Stimulated activated CD4-positive, alpha-beta T cell treated with anti-CD3 and anti-CD28 coated beads, Interleukin-2, amount 100 ng/mL, for 24 hours (primary cell): ENCODE measurements at regions not wholly inside any gene's neighbourhood (a gene's known extent, or its start where the extent isn't known, plus 50 kb on each side); places are given as distances from the start of the nearest gene placed in this dataset.
"Not testable (repeated sequence)": the region's sequence is repeated elsewhere in the genome, so short reads cannot be mapped to it uniquely, and the experiment has no call there.

Source experiments
- DNase-seq, 2 donors: peaks; one replicate each; pipeline ENCODE4 v3.0.0-alpha.2; 2020

DNA sequence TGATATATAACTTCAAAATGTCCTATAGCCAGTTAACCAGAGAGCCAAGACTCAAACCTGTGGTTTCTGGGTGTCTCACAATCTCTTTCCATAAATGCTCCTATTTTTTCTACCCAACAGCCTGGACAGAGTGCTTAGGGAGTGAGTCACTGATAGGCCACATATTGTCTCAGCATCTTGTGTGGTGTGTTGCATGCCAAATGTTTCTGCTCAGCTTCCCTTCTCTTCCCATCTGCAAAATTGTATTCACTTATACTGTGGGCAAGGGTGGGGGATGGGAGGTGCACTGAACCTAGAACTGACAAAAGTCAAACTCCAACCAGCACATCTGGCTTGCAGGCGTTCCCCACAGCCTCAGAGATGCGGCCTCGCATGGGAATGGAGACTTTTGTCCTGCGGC lies 123.3 kb downstream of the KCNA5 start:
- no peak for DNase-seq

DNA sequence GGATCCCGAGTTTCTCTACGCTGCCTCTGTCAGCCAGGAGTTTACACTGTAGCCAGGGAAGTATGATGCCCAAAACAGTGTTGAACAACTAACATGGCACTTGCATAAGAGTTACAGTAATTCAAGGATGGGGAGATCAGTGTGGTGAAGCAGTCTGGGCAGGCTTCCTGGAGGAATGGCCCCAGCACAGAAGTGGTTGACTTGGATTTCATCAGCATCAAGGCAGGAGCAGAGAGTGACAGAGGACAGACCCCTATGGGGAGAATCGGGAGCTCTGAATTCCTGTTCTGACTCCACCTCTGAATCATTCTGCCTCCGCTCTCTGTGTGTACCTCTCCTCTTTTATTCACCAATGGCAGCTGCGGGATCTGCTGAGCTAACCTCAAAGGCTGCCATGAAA lies 124.5 kb downstream of the KCNA5 start:
- no peak for DNase-seq

DNA sequence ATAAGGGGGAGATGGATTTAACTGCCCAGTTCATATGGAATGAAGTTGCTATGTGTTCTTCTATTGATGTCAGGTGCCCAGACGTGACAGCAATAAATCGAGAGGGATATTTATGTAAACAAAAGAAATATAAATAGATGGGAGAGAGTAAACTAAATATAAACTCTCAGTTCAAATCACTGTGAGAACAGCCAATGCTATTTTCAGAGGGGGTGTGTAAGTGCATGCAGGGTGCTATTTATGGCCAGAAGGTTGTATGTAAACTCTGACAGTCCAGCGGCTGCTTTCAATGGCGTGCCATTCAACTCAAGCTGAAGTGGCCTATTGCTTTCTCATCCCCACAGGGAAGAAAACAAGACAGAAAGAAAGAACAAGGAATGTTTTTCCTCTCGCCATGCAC lies 127.2 kb downstream of the KCNA5 start:
- no peak for DNase-seq

DNA sequence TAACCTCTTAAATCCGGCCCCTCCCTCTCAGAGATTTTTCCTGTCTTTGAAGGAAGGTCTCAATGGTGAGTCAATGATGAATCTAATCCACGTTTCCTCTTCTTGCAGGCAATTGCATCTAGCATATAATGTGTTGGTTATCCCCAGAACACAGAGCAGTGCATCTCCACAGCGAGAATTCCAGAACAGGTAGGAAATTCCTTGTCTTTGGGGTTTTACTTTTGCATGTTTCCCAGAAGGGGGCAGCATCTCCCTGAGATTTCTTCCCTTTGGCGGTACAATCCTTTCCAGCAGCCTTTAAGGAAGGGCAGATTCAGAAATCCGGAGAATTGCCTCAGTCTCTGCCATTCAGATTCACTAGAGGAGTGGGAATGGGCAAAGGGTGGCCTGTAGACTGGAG lies 128.0 kb downstream of the KCNA5 start:
- no peak for DNase-seq

DNA sequence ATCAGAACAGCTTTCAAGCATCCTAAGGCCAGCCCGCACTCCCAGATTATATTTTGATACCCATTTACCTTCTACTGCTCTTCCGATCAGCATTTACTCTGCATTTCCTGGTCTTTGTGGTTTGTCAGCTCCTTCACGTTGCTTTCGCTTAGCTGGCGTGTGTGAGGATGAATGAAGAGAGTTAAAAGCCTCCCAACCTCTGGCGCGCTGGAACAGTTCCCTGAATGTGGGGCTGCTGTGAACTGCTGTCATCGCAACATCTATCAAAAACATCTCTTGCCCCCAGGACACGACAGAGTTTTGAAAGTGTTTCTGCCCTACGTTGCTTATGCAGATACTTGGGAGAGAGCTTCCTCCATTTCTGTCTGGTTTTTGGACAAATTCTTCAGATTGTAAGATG lies 129.2 kb downstream of the KCNA5 start:
- no peak for DNase-seq

DNA sequence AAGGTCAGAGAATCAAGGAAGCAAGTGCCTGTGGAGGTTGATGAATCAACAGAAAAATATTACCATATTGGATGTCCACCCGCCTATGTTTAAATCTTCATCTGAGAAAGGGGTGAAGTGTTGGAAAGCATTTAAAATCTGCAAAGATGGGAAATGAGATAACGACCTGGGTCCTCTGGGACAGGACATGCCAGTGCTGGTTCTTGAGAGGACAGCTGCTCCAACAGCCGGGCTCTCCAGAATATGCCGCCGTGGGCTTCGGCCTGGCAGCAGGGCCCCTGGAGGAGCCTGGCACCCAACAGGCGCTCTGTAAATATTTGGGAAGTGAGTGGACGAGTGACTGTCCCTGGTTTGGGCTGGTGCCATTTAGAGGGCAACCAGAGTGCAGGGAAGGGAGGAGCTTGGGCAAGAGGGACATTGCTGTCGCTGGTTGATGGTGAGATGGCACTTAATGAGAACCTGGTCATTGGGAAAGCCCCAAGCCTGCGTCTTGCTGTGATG lies 129.9 kb downstream of the KCNA5 start:
- no peak for DNase-seq

DNA sequence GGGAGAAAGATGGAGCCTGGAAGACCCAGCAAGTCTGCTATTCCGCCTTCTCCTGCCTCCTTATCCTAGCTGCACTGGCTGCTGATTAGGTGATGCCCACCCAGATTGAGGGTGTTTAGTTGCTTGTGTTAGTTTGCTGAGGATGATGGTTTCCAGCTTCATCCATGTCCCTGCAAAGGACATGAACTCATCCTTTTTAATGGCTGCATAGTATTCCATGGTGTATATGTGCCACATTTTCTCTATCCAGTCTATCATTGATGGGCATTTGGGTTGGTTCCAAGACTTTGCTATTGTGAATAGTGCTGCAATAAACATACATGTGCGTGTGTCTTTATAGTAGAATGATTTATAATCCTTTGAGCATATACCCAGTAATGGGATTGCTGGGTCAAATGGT lies 131.7 kb downstream of the KCNA5 start:
- not testable (repeated sequence) for DNase-seq

DNA sequence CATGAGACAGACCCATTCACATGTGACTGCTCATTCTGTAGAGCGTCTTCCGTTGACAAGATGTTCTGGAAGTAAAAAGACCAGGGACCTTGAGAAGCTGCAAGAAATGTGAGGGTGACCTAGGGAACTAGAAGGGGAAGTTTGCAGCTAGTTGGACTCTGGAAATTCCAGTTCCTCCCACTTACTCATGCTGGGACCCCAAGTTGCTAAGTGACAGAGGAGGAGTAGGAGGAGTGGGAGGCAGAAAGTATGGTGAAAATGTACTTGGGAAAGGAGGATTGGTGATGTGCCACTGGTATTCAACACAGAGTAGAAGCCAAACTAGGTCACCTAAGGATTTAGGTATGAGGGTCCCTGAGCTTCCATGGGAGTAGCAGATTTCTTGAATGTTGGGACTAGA lies 132.4 kb downstream of the KCNA5 start:
- DNase-seq, result no peak

DNA sequence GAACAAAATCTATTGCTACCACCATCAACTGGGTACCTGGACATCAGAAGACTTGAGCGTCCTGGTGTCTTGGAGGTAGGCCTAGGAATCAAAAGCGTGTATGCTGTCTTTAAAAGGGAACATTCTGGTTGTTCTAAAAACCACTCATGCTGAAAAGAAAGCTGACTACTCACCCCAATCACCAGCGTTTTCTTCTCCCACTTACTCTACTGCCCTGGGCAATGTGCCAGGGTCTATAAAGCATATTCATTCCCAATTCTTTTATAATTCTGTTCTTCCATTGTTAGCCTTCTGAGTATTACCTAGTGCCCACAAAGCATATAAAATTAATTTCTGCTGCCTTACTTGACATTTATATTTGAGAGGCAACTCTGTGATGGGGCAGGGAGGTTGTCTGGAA lies 133.4 kb downstream of the KCNA5 start:
- no peak for DNase-seq

DNA sequence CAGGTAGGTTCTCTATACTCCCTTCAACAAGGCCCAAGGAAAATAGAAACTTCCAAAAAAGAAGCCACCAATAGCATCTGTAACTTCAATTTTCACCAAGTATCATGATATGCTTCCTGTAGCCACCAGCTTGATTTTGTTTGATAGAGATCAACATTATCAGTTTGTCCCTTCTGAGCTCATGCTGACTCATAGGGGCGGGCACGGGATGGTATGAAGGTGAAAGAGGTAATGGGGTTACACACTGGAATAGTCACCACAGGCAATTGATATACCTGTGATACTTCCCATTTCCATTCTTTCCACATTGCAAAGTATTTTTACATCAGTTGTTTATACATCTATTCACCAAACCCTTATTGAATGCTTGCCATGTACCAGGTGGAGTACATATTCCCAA lies 134.1 kb downstream of the KCNA5 start:
- DNase-seq, result no peak

DNA sequence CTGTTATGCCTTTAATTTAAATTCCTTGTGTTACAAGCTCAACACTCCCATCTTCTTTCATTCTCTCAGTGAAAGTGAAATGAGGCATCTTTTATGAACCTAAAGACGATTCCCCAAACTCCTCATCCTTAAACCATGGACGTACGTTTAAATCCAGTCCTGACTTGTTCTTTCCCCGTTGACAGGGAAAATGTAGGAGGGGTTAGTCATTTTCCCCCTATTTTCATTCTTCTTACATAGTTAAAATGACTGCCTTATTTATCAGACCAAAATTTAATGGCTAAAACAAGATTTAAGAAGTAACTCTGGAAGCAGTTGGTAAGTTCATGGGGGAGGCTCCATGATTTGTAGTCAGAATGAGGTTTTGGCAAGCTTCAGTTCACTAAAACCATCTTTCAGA lies 134.9 kb downstream of the KCNA5 start:
- DNase-seq, result no peak

DNA sequence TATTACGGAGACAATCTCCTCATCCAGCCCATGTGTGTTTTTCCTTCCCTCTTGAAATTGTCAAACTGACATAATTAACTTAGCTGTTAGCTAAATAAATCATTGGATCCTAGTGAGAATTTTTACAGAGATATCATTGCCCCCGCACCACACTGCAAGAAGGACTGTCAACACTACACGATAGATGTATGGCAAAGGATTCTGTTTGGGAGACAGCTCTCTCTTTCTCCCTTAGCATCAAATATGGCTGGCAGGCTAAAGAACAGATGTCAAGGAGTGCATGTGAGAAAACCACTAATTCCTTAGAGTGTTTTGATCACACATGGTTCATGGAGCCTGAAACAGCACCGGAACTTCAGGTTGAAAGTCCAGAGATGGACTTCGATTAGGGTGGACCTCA lies 136.8 kb downstream of the KCNA5 start:
- DNase-seq, result no peak

DNA sequence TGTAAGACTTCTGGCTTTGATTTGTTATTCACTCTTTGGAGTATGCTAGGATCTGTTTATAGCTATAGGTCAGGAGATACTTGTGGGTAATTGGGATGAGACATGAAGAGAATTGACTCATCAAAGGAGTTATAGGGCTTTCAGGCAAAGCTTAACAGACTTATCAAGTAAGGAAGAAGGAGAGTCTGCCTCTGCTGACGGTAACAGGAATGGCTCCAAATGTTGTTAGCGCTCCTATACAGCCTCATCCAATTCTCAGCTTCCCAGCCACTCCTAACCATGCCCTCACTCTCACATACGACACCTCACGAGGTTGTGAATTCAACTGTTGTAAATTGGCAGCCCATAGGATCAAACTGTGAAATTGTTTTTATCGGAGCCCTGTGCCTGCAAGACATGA lies 140.5 kb downstream of the KCNA5 start:
- DNase-seq, result no peak

DNA sequence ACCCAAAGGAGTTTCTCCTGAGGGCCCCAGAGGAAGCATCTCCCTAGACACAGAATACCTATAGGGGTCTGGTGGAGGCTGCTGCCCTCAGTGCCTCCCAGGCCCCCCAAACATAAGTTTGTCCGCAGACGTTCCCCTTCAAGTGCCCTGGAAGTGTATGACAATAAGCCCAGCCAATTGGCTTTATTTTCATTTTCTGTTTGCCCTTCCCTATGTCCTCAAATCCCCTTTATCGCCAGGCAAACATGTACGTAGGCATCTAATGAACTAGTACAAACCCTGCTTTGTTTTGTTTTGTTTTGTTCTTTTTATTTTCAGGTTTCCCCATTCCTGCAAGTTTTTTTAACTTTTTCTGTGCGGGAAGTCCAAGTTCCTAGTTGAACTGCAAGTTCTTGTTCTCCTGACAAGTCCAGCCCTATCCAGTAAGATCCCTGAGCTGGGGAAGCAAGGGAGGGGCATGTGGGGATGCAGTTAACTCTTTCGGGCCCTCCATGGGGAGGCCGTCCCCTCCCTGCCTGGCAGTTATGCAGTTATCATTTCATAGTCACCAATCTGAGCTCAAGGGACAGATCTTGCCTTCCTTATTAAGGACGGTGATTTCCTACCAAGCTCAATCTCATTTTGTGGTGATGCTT lies 141.9 kb downstream of the KCNA5 start:
- DNase-seq, result no peak

DNA sequence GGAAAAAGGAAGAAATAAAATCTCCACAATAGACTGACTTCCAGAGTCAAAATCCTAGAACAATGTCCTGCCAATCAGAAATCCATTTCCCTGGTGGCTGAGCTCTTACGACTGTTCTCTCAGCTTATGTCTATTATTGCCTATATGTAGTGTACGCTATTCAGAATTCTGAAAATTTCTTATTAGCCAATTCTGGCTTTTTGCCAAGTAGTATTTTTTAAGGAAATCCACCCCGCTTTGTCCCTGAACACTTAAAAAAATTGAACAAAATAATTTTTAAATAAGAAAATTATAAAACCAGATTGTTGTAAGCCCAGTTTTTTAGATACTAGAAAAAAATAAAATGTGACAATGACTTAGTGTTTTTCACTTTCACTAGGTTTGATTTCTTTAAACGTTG lies 143.0 kb downstream of the KCNA5 start:
- DNase-seq, result no peak

DNA sequence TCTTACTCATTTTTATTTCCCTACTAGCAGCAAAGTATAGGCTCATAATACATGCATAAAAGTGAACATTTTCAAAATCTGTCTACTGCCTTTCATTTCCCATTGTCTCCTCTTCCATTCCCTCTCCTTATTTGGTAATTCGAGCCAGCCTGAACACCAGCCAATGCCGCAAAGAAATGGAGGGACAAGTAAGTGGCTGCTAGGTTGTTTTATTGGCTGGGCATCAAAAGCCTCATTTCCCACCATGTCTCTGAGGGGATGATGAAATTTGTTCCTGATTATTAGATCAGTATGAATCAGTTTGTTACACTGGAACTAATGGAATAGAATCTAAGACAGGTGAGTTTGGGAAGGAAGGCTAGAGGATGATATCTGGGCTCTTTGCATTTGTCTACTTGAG lies 143.5 kb downstream of the KCNA5 start:
- no peak for DNase-seq

DNA sequence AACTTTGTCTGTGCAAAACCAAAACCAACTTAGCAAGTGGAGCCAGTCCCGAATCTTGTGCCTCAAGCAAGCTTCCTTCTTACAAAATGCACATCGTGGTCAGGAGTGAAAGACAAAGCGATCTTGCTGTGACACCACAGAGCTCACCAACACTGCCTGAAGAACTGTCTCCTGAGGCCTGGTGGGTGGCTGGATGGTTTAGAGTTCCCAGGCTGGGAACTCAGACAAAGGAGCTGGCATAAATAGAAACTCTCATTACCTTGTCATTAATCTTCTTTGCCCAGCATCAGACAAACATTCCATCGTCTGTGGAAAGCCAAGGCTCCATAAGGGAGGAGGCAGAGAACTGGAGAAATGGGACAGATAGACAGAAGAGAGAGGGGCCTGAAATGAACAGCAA lies 144.8 kb downstream of the KCNA5 start:
- no peak for DNase-seq

DNA sequence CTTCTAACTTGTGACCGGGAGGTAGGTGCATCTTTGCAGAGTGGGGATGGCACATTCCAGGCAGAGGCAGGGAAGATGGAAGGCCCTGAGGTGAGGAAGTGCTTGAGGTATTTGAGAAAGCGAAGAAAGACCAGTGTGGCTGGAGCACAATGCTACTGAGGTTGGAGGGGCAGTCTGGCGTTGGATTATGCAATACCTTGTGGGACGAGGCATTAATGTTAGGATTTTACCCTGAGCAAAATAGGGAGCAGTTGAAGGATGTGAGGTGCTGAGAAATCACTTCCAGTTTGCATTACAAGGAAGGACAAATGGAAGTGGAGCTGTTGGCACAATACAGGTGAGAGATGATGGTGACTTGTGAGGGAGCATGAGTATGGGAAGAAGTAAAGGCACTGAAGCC lies 145.5 kb downstream of the KCNA5 start:
- no peak for DNase-seq

DNA sequence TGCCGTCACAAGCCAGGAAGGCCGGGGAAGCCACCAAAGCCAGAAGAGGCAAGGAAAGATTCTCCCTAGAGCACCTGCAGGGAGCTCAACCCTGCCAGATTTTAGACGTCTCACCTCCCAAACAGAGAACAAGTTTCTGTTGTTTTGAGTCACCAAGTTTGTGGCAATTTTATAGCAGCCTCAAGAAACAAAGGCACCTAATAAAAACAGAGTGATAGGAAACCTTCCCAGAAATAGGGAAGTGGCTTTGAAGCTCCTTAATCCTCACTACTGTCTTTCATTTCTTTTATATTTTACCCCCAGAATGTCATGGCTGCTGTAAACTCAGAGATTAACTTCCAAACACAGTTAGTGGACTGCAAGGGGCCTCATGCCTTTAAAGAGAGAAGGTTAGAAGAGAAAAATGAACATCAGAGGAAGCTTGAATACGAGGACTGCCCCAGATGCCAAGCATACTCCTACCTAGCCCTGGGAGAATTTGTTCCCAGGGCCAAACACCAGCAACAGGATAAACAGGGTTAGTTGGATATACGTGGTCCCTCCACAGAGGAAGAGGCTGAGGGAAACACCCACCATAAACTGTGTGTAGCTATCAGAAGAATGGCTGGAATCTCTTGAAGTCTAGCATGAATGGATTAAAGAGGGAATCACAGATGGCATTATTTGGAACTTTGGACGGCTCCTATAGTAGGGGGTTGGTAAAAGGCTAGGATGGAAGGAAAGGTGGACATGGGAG lies 148.3 kb downstream of the KCNA5 start:
- DNase-seq, result no peak

DNA sequence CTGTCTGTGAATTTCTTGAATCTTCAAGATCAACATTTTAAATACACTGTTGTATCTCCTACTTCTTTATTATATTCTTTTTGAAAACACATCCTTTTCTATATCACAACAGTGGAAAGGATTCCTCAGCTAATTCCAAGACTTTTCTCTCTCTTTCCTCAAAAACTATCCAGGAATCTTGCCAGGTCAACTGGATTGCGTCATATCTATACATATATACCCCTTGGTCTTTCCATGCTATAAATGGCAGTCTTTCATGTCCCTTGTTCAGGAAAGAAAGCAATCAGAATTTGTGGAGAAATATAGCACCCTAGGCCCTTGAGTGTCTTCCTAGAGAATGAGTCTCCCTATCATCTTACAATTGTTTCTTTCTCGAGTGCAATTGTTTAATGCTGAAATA lies 149.0 kb downstream of the KCNA5 start:
- no peak for DNase-seq

DNA sequence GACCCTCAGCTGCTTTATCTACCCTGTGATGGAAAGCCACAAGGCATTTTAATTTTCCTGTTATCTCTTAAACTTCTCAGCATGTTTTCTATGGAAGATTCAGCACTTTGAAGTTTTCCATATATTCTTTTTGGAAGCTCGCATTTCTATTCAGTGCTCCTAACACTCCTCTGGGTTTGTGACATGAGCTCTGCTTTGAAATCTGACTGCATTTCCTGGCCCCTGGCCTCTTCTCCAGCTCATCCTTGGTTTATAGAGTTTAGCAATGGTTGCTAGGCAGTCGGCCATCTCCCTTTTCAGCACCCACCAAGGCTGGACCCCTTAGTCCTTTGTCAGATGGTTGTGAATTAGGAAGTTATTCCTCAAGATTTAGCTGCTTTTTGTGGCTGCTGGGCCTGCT lies 150.6 kb downstream of the KCNA5 start:
- DNase-seq, result no peak

DNA sequence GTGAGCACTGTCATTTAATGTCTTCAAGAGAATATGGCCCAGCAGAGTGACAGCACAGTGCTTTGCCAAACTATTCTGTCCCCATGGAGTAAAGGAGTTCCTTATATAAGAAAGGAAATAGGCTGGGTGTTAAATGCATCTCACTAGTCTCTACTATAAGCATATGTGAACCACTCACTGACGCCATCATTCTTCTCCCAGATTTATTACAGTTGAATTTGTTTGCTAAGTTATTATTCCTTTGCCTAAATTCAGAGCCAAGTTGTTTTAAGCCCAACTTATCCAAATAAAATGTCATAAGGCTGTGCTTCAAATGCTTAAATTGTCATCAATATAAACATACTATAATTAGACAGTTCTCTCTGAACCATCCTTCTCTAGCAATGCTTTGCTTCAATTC lies 151.6 kb downstream of the KCNA5 start:
- no peak for DNase-seq

DNA sequence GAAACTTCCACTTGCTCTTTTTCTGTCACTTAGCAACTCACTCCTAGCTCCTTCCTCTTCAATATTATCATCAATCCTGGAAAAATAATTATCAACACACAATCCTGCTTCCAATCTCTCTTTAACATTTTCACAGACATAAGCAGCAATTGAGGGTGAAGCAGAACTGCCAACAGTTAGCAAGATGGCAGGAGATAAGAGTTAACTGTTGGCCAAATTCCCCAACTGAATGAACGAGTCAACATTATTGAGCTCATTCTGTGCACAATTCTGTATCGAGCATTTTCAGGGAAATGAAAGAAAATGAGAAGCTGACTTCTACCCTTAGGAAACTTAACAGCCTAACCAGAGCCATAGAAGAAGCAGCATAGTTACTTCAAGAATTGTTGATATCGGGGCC lies 152.0 kb downstream of the KCNA5 start:
- DNase-seq, result no peak

DNA sequence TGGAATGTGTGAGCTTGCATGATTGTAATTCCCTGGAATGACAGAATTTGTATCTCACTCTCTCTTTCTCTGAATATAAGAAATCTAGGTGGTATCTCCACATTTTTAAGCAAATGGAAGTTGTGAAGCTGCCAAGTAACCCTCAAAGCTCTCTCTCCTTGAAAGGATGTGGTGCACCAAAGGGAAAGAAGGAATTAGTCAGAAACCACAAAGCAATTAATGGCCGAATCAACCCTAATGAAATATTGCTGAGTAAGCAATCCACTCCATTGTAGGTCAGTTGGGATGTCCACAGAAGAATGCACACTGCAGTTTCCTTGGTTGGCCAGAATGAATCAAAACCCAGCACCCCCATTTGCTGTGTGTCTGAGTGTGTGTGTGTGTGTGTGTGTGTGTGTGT lies 153.5 kb downstream of the KCNA5 start:
- DNase-seq, result no peak

DNA sequence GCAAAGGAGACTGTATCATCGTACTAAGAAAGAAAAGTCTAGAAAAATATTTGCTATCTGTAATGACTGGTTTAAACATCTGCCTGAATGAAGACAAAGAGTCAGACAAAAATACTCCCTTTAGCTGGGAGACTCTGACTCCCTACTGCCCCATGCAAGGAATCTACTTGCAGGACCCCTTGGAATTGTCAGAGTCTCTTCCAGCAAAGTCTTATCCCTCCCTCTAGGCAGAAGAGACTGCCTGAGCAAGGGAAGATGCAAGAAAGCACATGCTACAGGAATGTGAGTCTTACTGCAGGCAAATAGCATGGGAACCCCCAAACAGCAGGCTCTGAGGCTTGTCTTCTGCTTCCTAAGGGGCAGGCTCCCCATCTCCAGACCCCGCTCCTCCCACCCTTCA lies 154.0 kb downstream of the KCNA5 start:
- no peak for DNase-seq
